ENCODE measurements at regions not wholly inside any gene's neighbourhood (a gene's known extent, or its start where the extent isn't known, plus 50 kb on each side); places are given as distances from the start of the nearest gene placed in this dataset.

DNA sequence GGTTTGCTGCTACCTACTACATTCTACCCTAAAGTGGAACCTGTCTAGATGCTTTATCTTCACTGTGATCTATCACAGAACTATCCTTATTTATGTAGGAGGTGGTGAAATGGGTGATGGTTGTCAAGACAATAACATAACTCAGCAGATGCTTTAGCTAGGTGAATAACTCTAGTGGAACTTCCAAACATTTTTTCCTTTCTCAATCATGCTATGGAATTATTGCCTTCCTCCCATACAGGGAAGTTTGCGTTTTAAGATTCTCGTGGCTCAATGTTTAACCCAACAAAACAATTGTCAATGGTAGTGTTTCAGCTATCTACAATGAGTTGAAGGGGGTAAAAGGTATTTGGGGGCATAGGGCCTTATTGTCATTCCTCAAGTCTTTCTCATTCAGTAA, 82.6 kb upstream of the GLI2 start:
- Histone ChIP-seq H3K27me3 (ENCODE audit: insufficient read depth, low read length) (no peaks in the 10 kb centered on the region), H3K4me2 (ENCODE audit: insufficient read depth, low read length) (no peak overlapping the region), H3K36me3 (ENCODE audit: insufficient read depth, low read length) (no peaks in the 10 kb centered on the region), H4K20me1 (ENCODE audit: insufficient read depth, low read length) (no peaks in the 10 kb centered on the region), H3K9me3 (ENCODE audit: low read depth, low read length) (peaks cover 8% of the 10 kb centered on the region), H2AFZ (ENCODE audit: low read length) (no peak overlapping the region), H3K4me3 (ENCODE audit: insufficient read depth, low read length) (no peak overlapping the region), H3K79me2 (ENCODE audit: insufficient read depth, low read length) (no peaks in the 10 kb centered on the region), H3K4me1 (ENCODE audit: insufficient read depth, low read length) (peaks cover 7% of the 10 kb centered on the region), H3K27ac (ENCODE audit: low read depth, low read length) (peak overlapping the region; percentile 70)
- TF ChIP-seq, protein P1, sequence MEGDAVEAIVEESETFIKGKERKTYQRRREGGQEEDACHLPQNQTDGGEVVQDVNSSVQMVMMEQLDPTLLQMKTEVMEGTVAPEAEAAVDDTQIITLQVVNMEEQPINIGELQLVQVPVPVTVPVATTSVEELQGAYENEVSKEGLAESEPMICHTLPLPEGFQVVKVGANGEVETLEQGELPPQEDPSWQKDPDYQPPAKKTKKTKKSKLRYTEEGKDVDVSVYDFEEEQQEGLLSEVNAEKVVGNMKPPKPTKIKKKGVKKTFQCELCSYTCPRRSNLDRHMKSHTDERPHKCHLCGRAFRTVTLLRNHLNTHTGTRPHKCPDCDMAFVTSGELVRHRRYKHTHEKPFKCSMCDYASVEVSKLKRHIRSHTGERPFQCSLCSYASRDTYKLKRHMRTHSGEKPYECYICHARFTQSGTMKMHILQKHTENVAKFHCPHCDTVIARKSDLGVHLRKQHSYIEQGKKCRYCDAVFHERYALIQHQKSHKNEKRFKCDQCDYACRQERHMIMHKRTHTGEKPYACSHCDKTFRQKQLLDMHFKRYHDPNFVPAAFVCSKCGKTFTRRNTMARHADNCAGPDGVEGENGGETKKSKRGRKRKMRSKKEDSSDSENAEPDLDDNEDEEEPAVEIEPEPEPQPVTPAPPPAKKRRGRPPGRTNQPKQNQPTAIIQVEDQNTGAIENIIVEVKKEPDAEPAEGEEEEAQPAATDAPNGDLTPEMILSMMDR (IDR thresholded peaks at IDR 0.05; ENCODE audit: extremely low read depth, low read depth, low read length): no peak
- DNase-seq (ENCODE audit: insufficient read length, low spot score, missing footprints): peak; percentile 45

GRCh38 chr2:120653871-120654270, 81.8 kb upstream of the GLI2 start:
- H3K4me1 ChIP-seq (ENCODE audit: insufficient read depth, low read length): peaks cover 7% of the 10 kb centered on the region
- no peak overlapping the region for H3K27ac ChIP-seq (ENCODE audit: low read depth, low read length)
- no peaks in the 10 kb centered on the region for H3K79me2 ChIP-seq (ENCODE audit: insufficient read depth, low read length)
- H3K36me3 ChIP-seq (ENCODE audit: insufficient read depth, low read length): no peaks in the 10 kb centered on the region
- no peaks in the 10 kb centered on the region for H3K27me3 ChIP-seq (ENCODE audit: insufficient read depth, low read length)
- no peak overlapping the region for H2AFZ ChIP-seq (ENCODE audit: low read length)
- H4K20me1 ChIP-seq (ENCODE audit: insufficient read depth, low read length): no peaks in the 10 kb centered on the region
- DNase-seq (ENCODE audit: insufficient read length, low spot score, missing footprints): no peak
- no peak overlapping the region for H3K4me2 ChIP-seq (ENCODE audit: insufficient read depth, low read length)
- TF ChIP-seq, protein P1 (IDR thresholded peaks at IDR 0.05; ENCODE audit: extremely low read depth, low read depth, low read length): no peak
- no peak overlapping the region for H3K4me3 ChIP-seq (ENCODE audit: insufficient read depth, low read length)
- peaks cover 8% of the 10 kb centered on the region for H3K9me3 ChIP-seq (ENCODE audit: low read depth, low read length)

DNA sequence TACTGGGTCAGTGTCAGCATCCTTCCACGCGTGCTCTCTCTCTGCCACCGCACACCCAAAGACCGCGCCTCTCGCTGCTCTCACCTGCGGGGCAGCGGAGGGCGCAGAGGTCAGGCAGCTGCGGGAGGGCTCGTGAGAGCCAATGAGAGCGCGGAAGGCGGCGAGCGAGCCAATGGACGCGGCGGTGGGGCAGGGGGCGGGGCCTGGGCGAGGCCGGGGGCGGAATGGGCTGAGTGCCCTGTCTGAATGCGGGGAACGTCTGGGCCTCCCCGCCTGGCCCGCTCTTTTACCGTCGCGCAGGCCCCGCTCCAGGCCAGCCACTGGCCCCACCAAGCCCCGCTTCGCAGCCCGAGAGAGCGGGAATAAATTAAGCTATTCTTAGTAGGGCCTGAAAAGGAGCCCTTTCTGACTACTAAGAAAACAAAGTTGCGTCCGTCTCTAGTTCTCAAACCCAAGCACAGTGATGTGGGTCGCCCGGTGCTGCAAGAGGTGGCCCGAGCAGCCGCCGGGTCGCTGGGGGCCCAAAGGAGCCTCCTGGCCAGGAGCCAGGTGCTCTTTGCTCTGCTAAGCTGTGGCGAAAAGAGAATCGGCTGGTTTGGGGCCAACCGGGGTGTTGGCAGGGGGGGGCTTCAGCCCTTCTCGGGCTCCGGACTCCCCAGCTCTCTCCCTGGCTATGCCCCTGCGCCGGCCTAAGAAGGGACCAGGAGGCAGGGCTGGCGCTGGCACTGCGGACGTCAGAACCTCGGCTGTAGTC, 81.1 kb upstream of the GLI2 start:
- no peaks in the 10 kb centered on the region for H3K27me3 ChIP-seq (ENCODE audit: insufficient read depth, low read length)
- H3K79me2 ChIP-seq (ENCODE audit: insufficient read depth, low read length): no peaks in the 10 kb centered on the region
- H3K4me2 ChIP-seq (ENCODE audit: insufficient read depth, low read length): no peak overlapping the region
- H2AFZ ChIP-seq (ENCODE audit: low read length): no peak overlapping the region
- H3K36me3 ChIP-seq (ENCODE audit: insufficient read depth, low read length): no peaks in the 10 kb centered on the region
- H3K9me3 ChIP-seq (ENCODE audit: low read depth, low read length): peaks cover 5% of the 10 kb centered on the region
- H3K27ac ChIP-seq (ENCODE audit: low read depth, low read length): no peak overlapping the region
- no peaks in the 10 kb centered on the region for H4K20me1 ChIP-seq (ENCODE audit: insufficient read depth, low read length)
- no peak overlapping the region for H3K4me3 ChIP-seq (ENCODE audit: insufficient read depth, low read length)
- TF ChIP-seq, protein P1 (IDR thresholded peaks at IDR 0.05; ENCODE audit: extremely low read depth, low read depth, low read length): no peak
- DNase-seq (ENCODE audit: insufficient read length, low spot score, missing footprints): peak; percentile 43
- H3K4me1 ChIP-seq (ENCODE audit: insufficient read depth, low read length): peaks cover 7% of the 10 kb centered on the region

- Histone ChIP-seq H3K4me3 (ENCODE audit: insufficient read depth, low read length) (no peak overlapping the region), H3K4me2 (ENCODE audit: insufficient read depth, low read length) (no peak overlapping the region), H3K4me1 (ENCODE audit: insufficient read depth, low read length) (peaks cover 10% of the 10 kb centered on the region), H4K20me1 (ENCODE audit: insufficient read depth, low read length) (no peaks in the 10 kb centered on the region), H3K9me3 (ENCODE audit: low read depth, low read length) (peaks cover 2% of the 10 kb centered on the region), H2AFZ (ENCODE audit: low read length) (no peak overlapping the region), H3K27me3 (ENCODE audit: insufficient read depth, low read length) (no peaks in the 10 kb centered on the region), H3K36me3 (ENCODE audit: insufficient read depth, low read length) (no peaks in the 10 kb centered on the region), H3K79me2 (ENCODE audit: insufficient read depth, low read length) (no peaks in the 10 kb centered on the region), H3K27ac (ENCODE audit: low read depth, low read length) (no peak overlapping the region)
- TF ChIP-seq, protein P1 (IDR thresholded peaks at IDR 0.05; ENCODE audit: extremely low read depth, low read depth, low read length): no peak
- DNase-seq (ENCODE audit: insufficient read length, low spot score, missing footprints): no peak
Measured at GRCh38 chr2:120656273-120656950, 79.3 kb upstream of the GLI2 start.
